OCI-LY7 (cell line): ENCODE measurements at regions not wholly inside any gene's neighbourhood (a gene's known extent, or its start where the extent isn't known, plus 50 kb on each side); places are given as distances from the start of the nearest gene placed in this dataset.

ENCODE experiments used
- CTCF ChIP-seq: fragments of 200-600 bp; sonication (generic); conservative IDR thresholded peaks from 2 replicates; pipeline ENCODE4 v1.5.1; 2014; ENCODE audit warnings: mild to moderate bottlenecking, antibody characterized with exemption, low read length, moderate library complexity, mixed read lengths
- EZH2phosphoT487 ChIP-seq: fragments of 200-600 bp; sonication (generic); IDR thresholded peaks from 2 replicates; pipeline ENCODE4 v1.6.1; 2018; ENCODE audit warnings: low read depth, borderline replicate concordance, mild to moderate bottlenecking, mixed run types, antibody characterized with exemption, low read length, moderate library complexity, mixed read lengths

GRCh38 chr18:22505141-22505591 is 87.5 kb upstream of the CTAGE1 start:
- TF ChIP-seq CTCF (no peak), EZH2phosphoT487 (no peak)
